ENCODE measurements at regions not wholly inside any gene's neighbourhood (a gene's known extent, or its start where the extent isn't known, plus 50 kb on each side); places are given as distances from the start of the nearest gene placed in this dataset.

DNA sequence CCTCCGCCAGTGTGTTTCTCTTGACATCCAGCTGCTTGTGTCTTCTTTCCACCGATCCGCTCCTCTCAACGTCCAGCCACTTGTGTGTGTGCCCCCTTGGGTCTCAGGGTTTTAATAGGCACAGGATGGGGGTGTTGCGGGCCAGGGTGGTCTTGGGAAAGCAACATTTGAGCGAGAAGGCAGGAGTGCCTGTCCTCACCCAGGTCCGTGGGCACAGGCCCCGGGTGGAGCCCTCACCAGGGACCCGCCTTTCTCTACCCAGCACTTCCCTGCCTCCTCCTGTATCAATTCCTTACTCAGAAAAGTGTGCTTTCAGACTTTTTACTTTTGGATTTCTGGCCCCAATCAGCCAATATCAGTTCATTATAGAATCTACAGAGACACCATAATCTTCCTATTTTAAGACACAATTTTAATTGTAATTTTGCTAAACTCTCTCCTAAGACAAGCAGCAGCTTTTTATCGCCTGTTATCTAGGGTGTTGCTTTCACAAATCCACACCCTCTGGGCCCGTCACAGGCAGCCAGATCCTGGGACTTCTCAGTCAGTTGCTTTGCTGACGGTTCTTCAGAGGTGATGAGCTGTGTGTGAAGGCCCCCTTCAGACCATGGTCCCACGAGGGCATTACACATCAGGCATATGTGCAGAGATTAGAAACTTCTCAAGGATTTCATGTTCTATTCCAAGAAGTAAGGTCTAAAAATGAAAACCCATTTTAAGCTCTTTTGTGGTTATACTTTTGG lies 96.0 kb upstream of the FHL2 start:
- H4K20me1 ChIP-seq (ENCODE audit: insufficient read depth): no peaks in the 10 kb centered on the region
- H3K27me3 ChIP-seq (ENCODE audit: insufficient read depth, low read depth): no peaks in the 10 kb centered on the region
- no peaks in the 10 kb centered on the region for H3K4me1 ChIP-seq (ENCODE audit: low read depth, poor library complexity, severe bottlenecking)
- H3K27ac ChIP-seq: no peak overlapping the region
- no peaks in the 10 kb centered on the region for H3K79me2 ChIP-seq (ENCODE audit: insufficient read depth, low read depth)
- H3K4me2 ChIP-seq: no peak overlapping the region
- TF ChIP-seq, protein P1, sequence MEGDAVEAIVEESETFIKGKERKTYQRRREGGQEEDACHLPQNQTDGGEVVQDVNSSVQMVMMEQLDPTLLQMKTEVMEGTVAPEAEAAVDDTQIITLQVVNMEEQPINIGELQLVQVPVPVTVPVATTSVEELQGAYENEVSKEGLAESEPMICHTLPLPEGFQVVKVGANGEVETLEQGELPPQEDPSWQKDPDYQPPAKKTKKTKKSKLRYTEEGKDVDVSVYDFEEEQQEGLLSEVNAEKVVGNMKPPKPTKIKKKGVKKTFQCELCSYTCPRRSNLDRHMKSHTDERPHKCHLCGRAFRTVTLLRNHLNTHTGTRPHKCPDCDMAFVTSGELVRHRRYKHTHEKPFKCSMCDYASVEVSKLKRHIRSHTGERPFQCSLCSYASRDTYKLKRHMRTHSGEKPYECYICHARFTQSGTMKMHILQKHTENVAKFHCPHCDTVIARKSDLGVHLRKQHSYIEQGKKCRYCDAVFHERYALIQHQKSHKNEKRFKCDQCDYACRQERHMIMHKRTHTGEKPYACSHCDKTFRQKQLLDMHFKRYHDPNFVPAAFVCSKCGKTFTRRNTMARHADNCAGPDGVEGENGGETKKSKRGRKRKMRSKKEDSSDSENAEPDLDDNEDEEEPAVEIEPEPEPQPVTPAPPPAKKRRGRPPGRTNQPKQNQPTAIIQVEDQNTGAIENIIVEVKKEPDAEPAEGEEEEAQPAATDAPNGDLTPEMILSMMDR (conservative IDR thresholded peaks at IDR 0.05; ENCODE audit: low read depth, low read length): no peak
- H3K9ac ChIP-seq: no peak overlapping the region
- no peaks in the 10 kb centered on the region for H3K36me3 ChIP-seq (ENCODE audit: insufficient read depth)
- no peak overlapping the region for H2AFZ ChIP-seq (ENCODE audit: low read depth)
- no peak overlapping the region for H3K4me3 ChIP-seq (IDR thresholded peaks at IDR 0.05; ENCODE audit: insufficient read depth, low read depth, low read length)

DNA sequence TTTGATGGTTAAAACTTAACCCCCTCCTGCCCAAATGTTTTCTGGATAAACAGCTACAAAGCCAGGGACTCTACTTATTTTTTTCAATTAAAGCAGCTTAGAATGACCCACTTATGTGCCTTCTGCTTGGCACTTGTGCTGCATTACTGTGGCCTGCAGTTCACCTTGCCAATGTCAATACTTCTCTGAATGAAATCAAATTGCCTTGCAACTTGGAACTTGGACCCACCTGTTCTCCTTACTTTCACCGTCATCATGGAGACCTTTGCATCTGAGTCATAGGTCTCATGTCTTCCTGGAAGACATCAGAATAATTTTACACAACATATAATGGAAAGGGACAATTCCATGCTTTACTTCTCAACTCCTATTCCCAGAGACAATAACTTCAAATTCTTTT lies 92.1 kb upstream of the FHL2 start:
- no peak overlapping the region for H2AFZ ChIP-seq (ENCODE audit: low read depth)
- H3K9ac ChIP-seq: no peak overlapping the region
- no peak overlapping the region for H3K4me2 ChIP-seq
- no peak overlapping the region for H3K4me3 ChIP-seq (IDR thresholded peaks at IDR 0.05; ENCODE audit: insufficient read depth, low read depth, low read length)
- no peaks in the 10 kb centered on the region for H3K4me1 ChIP-seq (ENCODE audit: low read depth, poor library complexity, severe bottlenecking)
- no peaks in the 10 kb centered on the region for H3K36me3 ChIP-seq (ENCODE audit: insufficient read depth)
- H4K20me1 ChIP-seq (ENCODE audit: insufficient read depth): no peaks in the 10 kb centered on the region
- H3K27me3 ChIP-seq (ENCODE audit: insufficient read depth, low read depth): no peaks in the 10 kb centered on the region
- TF ChIP-seq, protein P1 (conservative IDR thresholded peaks at IDR 0.05; ENCODE audit: low read depth, low read length): no peak
- H3K27ac ChIP-seq: no peak overlapping the region
- no peaks in the 10 kb centered on the region for H3K79me2 ChIP-seq (ENCODE audit: insufficient read depth, low read depth)

DNA sequence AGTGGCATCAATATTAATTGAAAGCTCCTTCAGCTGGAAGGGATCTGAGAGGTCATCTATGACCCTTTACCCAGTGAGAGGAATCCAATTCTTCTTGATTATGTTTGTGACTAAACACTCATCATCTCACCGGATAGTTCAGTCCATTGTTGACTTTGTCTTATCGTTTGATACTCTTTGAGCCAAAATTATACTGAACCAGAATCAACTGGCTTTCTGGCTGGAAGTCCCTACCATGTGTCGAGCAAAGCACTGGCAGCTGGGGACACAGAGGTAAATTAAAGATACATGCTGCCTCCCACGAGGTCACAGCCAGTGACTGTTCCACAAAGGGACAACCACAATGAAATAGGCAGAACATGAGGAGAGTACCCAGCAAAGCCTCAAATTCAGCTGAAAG lies 91.4 kb upstream of the FHL2 start:
- Histone ChIP-seq H3K27me3 (ENCODE audit: insufficient read depth, low read depth) (no peaks in the 10 kb centered on the region), H2AFZ (ENCODE audit: low read depth) (no peak overlapping the region), H3K4me3 (IDR thresholded peaks at IDR 0.05; ENCODE audit: insufficient read depth, low read depth, low read length) (no peak overlapping the region), H3K4me2 (no peak overlapping the region), H3K4me1 (ENCODE audit: low read depth, poor library complexity, severe bottlenecking) (no peaks in the 10 kb centered on the region), H3K79me2 (ENCODE audit: insufficient read depth, low read depth) (no peaks in the 10 kb centered on the region), H3K27ac (no peak overlapping the region), H3K9ac (no peak overlapping the region), H4K20me1 (ENCODE audit: insufficient read depth) (no peaks in the 10 kb centered on the region), H3K36me3 (ENCODE audit: insufficient read depth) (no peaks in the 10 kb centered on the region)
- TF ChIP-seq, protein P1 (conservative IDR thresholded peaks at IDR 0.05; ENCODE audit: low read depth, low read length): no peak

DNA sequence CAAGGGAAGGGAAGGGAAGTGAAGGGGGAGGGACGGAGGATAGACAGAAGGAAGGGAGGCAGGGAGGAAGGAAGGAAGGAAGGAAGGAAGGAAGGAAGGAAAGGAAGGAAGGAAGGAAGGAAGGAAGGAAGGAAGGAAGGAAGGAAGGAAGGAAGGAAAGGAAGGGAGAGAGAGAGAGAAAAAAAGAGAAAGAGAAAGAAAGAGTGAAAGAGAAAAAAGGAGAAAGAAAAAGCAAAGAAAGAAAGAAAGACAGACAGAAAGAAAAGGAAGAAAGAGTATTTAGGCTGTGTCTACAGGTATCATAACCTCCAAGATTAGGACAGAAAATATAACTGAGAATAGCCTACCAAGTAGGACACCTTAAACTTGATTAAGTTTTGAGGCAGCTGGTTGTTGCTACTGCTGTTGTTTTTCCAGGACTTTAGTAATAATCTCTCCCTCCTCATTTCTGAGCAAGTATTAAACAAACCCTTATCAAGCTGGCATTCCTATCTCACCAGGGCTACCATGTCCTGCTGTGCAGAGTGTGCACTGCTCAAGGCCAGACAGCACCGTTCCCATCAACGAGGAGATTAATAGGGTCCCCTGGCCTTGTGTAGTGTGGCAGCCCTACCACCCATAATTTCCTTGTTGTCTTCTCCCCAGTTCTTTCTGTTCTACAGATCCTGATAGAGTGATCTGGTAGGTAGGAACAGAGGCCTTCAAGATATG lies 90.5 kb upstream of the FHL2 start:
- Histone ChIP-seq H3K79me2 (ENCODE audit: insufficient read depth, low read depth) (no peaks in the 10 kb centered on the region), H2AFZ (ENCODE audit: low read depth) (no peak overlapping the region), H3K4me2 (no peak overlapping the region), H3K9ac (no peak overlapping the region), H3K36me3 (ENCODE audit: insufficient read depth) (no peaks in the 10 kb centered on the region), H4K20me1 (ENCODE audit: insufficient read depth) (no peaks in the 10 kb centered on the region), H3K27ac (no peak overlapping the region), H3K4me1 (ENCODE audit: low read depth, poor library complexity, severe bottlenecking) (no peaks in the 10 kb centered on the region), H3K27me3 (ENCODE audit: insufficient read depth, low read depth) (no peaks in the 10 kb centered on the region), H3K4me3 (IDR thresholded peaks at IDR 0.05; ENCODE audit: insufficient read depth, low read depth, low read length) (no peak overlapping the region)
- TF ChIP-seq, protein P1 (conservative IDR thresholded peaks at IDR 0.05; ENCODE audit: low read depth, low read length): no peak
